CD4-positive, alpha-beta T cell treated with Interleukin-6 for 4 hours (primary cell): ENCODE measurements at regions not wholly inside any gene's neighbourhood (a gene's known extent, or its start where the extent isn't known, plus 50 kb on each side); places are given as distances from the start of the nearest gene placed in this dataset.
A peak's percentile ranks its signal among the peaks of the same experiment; 100 is the strongest.
"Not testable (repeated sequence)": the region's sequence is repeated elsewhere in the genome, so short reads cannot be mapped to it uniquely, and the experiment has no call there.

Experiments used
- DNase-seq: peaks from one replicate; pipeline ENCODE4 v3.0.0-alpha.2; 2020; ENCODE audit warnings: mixed read lengths

GRCh38 chr5:152104211-152104610 is 179.6 kb upstream of the GLRA1 start:
- DNase-seq: no peak

- not testable (repeated sequence) for DNase-seq
Measured at GRCh38 chr5:152102908-152103307, 178.3 kb upstream of the GLRA1 start.

DNA sequence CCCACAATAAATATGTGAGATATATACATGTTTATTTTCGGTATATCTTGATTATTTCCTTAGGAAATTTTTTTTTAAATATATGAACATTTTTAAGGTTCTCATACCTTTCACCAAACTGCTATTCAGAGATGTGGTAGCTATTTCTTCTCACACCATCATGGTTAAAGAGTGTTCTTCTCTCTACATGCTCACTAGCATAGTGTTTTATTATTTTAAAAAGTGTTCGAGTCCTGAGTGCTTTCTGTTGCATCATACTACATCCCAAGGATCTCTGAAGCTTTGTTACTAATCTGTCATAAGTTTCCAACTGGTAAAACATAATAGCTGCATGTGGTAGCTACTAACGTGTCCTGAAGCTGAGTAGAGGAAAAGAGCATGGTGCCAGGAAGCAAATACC is 177.4 kb upstream of the GLRA1 start:
- DNase-seq: no peak

DNA sequence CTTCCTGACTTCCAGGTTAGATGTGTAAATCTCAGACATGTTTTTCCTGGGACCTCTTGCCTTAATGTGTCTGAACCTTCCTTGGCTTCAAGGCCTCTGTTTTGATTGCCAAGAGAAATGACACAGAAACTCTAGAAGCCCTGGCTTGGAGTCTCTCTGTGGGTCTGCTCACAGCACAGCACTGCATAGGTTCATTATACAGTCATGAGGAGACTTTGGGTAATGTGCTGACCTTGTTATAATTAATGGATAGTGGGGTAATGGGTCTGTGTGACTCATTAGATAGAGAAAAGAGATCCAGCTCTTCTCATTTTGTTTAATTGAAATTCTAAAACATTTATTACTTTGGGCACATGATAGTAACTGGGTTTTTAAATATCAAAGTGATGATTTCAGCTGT is 175.8 kb upstream of the GLRA1 start:
- no peak for DNase-seq

DNA sequence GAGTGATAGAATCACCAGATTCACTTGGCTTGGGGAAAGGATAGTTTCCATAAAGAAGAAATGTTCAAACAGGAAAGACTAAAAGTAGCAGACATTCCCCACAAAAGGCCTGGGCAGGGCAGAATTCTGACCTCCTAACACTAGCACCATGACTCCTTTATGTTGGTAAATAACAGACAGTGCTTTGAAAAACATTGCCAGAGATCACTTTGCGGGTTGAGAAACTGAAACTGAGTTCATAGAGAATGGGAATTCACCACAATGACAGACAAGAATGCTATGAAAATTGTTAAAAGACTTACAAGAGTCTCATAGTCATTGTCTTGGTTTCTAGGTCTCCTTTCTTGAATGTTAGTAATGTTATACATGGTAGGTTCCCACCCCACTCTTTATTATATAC is 172.5 kb upstream of the GLRA1 start:
- no peak for DNase-seq

GRCh38 chr5:152094716-152095115 is 170.1 kb upstream of the GLRA1 start:
- DNase-seq: no peak

DNA sequence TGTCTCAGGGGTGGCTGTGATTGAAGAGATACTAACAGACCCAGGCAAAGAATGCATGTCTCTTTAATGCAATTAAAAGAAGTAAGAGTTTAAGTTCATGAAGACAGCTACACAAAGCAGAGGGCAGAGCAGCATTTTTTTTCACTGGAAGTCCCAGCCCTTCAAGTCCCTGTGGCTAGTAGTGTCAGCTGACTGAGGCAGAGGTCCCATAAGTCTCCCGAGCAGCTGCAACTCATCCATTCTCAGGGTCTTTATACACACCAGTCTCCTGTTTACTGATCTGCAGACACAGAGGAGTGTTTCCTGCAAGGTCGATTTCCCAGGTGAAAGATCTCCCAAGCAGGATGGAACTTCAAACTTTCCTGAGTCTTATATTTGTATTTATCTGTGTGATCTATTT is 169.4 kb upstream of the GLRA1 start:
- DNase-seq: no peak

DNA sequence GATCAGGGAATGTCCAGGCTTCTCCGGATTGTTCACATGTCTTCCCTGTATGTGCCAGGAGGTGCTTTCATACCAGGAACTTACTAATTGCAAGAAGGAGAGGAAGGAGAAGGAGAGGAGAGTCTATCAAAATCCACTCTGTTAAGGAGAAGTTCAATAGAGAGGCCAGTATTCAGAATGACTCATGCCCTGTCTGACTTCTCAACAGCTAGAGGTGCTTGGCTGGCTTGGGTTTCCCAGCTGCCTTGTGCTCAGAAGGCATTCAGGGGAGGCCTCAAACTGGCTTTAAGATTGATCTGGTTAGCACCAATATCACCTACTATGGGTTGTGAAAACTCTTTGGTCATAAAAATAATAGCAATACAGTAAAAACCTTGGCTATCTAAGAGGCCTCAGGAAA is 167.9 kb upstream of the GLRA1 start:
- DNase-seq: no peak

DNA sequence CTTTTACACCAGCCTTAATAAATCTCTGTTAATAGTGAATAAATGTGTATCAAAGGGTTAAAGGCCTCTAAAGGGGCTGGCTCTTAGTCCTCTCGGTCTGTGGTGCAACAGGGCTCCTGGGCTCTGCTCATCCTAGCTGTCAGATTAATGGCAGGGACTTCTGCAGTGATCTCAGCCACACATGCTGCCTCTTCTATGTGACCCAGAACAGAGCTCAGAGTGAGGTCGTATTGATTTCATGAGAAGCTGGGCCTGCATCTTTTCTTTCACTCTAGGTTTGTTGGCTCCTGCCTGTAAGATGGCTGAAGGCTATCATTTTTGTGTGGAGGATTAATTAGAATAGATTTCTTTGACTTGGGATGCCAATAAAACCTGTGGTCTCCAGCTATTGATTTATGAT is 165.0 kb upstream of the GLRA1 start:
- DNase-seq: no peak

GRCh38 chr5:152086668-152087067 is 162.0 kb upstream of the GLRA1 start:
- DNase-seq: no peak

DNA sequence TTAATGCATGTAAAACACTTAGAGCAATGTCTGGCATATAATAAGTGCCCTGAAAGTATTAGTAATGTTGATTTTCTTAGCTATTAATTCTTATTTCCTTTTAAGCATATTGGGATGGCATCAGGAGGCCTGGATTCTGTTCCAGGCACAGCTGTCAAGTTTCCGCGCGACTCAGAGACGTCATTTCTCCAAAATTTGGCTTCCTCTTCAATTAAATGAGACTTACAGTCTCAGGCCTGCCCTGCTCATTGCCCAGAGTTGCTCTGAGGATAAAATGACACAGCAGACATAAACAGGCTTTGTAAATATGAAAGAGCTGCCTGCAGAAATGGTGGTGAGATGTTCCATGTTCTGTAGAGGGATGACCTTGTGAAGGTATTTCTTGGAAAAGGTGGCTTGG is 159.8 kb upstream of the GLRA1 start:
- DNase-seq: no peak

DNA sequence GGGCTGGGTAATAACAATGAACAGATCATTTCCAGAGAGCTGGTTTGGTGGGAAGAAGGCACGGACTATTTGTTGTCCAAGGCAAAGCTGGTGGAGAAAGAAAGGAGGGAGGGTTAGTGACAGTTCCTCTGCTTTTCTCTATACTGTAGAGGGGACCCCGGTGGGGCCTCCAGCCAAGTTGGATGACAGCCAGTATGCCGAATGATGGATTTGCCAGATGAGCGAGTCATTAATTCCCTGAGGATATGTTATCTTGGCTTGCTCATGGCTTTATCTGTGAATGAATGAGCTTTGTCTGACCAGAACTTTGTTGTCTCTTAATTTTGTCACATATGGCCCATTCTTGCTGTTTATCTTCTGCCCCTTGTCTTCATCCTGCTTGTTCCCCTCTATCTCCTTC is 158.6 kb upstream of the GLRA1 start:
- no peak for DNase-seq

DNA sequence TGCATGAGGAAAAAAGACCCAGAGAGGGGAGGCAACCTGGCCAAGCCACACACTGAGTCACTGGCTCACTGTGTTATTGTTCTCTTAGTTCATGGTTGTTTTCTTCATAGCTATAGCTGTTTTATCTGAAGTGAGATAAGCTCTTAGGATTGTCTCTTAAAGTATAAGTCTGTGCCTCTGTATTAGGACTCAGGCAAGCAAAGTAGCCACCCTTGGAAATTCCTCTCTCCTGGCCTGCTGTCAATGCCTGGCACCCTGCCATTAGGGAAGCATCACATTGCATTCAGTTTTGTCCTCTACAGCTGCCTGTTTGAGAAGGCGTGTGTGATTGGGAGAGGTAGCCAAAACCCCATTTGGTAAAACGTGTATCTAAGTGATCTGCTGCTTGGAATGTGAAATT is 147.4 kb upstream of the GLRA1 start:
- DNase-seq: no peak

- DNase-seq: no peak
Measured at GRCh38 chr5:152070591-152070990, 145.9 kb upstream of the GLRA1 start.

DNA sequence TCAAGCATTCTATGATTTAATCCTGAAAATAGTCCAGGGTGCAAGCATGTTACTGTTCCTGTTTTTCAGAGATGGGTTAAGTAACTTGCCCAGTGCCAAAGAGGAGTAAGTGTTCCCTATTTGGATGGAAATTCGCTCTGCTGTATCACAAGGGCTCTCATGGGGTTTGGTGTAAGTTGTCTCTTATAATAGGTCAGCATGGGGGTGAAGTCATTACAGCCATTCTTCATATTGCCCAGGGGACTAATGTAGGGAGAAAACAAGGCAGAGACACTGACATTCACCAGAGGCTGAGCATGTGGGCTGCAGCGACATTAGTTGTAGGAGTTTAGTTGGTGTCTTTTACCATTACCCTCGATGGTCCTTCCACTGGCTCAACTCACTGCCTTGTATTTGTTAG is 142.1 kb upstream of the GLRA1 start:
- no peak for DNase-seq

DNA sequence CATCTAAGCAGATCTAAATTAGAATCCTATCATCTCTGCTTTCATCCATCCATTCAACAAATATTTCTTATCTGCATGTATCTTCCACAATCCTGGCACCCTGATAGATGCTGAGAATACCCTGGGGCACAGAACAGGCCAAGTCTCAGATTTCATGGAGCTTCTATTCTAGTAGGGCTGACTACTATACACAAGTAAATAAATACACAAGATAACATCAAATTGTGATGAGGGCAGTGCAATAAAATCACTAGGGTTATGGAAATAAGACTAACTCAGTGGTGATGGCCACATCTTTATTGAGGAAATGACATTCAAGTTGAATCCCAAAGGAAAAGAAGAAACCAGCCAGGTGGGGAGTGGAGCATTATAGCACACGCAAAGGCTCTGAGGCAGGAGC is 138.4 kb upstream of the GLRA1 start:
- DNase-seq: no peak

DNA sequence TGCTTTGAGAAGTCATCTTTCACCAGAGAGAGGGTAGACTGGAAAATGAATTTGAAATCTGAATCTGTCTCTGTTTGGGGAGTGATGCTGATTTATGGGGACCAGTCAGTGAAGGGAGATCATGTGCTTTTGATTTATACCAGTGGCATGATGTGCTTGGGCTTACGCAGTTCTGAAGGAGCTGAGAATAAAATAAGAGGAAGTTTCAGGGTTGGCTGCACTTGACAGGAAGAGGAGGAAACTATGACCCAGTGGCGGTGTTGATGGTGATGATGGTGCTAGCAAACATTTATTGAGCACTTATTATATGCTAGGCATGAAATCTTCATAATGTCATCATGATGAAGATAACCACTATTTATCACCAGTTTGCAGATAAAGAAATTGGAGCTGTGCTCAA is 136.4 kb upstream of the GLRA1 start:
- no peak for DNase-seq

DNA sequence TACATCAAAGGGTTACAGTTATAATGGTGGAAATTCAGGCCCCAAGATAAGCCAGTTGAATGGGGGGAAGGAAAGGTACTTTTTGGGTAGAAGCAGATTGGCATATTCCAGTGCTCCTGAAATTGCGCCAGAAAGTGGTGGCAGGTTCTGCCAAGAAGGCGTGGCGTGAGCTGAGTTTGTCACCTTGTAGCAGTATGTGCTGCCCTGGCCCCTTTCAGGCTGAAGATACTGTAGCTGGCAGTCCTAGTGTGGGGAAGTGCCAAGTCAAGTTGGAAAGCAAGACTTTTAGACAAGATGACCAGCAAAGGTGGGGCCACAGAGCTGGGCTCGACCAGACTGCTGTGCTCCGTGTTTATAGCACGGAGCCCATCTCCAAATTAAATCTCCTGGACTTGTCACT is 133.6 kb upstream of the GLRA1 start:
- no peak for DNase-seq

- DNase-seq: no peak
Measured at GRCh38 chr5:152056931-152057330, 132.3 kb upstream of the GLRA1 start.

DNA sequence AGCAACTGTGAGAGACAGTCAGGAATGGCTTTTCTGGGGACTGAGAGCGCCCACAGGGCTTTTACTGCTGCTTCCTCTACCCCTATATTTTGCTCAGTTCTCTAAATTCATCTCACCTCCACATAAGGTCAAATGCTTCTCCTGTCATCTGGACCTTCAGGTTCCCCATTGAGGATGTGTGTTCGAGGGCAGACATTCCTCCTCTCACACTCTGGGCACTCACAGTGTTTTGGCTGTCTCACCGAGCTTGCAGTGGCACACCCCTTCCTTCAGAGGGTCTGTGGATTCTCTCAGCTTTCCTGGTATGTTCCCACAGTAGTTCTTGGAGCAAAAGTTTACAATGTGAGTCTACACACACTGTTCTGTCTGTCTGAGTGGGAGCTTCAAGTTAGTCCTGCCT is 127.8 kb upstream of the GLRA1 start:
- DNase-seq: no peak

DNA sequence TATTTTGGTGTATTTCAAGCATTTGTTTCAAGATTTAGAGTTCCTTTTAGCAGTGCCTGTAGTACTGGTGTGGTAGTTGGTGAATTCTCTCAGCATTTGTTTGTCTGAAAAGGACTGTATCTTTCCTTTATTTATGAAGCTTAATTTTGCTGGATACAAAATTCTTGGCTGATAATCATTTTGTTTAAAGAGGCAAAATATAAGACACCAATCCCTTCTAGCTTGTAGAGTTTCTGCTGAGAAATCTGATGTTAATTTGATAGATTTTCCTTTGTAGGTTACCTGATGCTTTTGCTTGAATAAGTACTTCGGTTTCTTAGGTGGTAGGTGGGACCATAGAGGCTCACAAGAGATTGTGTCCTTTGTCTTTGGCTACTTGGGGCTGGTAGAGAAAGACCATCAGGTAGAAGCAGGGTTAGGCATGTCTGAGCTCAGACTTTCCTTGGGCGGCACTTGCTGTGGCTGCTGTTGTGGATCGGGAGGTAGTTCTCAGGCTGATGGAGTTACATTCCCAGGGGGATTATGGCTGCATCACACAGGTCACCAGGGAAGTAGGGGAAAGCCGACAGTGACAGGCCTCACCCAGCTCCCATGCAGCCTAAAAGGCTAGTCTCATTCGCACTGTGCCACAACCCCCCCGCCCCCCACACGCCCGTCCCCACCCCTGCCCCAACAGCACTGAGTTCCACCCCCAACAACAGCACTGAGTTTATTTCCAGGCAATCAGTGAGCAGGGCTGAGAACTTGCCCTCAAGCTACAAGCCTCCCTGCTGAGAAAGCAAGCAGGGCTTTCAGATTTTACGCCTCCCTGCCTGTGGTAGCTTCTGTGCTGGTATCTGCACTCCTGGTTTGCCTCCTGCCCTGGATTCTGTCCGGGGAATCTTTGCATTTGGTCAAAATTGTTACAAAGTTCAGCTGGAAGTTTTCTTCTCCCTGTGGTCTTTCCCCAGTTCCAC is 127.1 kb upstream of the GLRA1 start:
- no peak for DNase-seq

- DNase-seq: no peak
Measured at GRCh38 chr5:152046361-152046760, 121.7 kb upstream of the GLRA1 start.

- peak; percentile 13 for DNase-seq
Measured at GRCh38 chr5:152038856-152039255, 114.2 kb upstream of the GLRA1 start.

GRCh38 chr5:152026328-152027024 is 101.8 kb upstream of the GLRA1 start:
- DNase-seq: peak; percentile 39
